Activated CD8-positive, alpha-beta T cell treated with anti-CD3 and anti-CD28 coated beads, Interleukin-2, amount 10 ng/mL, durations not matched to agents 7 days and 5 days (primary cell): ENCODE measurements at regions not wholly inside any gene's neighbourhood (a gene's known extent, or its start where the extent isn't known, plus 50 kb on each side); places are given as distances from the start of the nearest gene placed in this dataset.
"Not testable (repeated sequence)": the region's sequence is repeated elsewhere in the genome, so short reads cannot be mapped to it uniquely, and the experiment has no call there.

Source experiments
- ATAC-seq: fragments of 150-1000 bp; cut with Tn5 transposase; one replicate; pipeline ENCODE4 v1.10.0; 2021; ENCODE audit warnings: moderate library complexity
- CTCF ChIA-PET: fragments of 350-600 bp; sonication (Branson Sonifier 250); formaldehyde crosslinking; loops from one replicate; lab custom pipeline; 2021; ENCODE audit warnings: antibody characterized with exemption; lab: Charles Lee
- POLR2A ChIA-PET: fragments of 350-600 bp; sonication (Branson Sonifier 250); formaldehyde crosslinking; loops from one replicate; lab custom pipeline; 2021; ENCODE audit warnings: antibody characterized with exemption; lab: Charles Lee
- DNase-seq: peaks from one replicate; pipeline ENCODE4 v3.0.0-alpha.2; 2020
- H3K27ac Mint-ChIP-seq: one replicate; pipeline ENCODE4 v1.8.0; 2021; ENCODE audit warnings: mild to moderate bottlenecking, mixed read lengths
- H3K27me3 Mint-ChIP-seq: one replicate; pipeline ENCODE4 v1.8.0; 2021; ENCODE audit warnings: low read depth, mixed read lengths
- H3K36me3 Mint-ChIP-seq: one replicate; pipeline ENCODE4 v1.8.0; 2021; ENCODE audit warnings: low read depth, mixed read lengths
- H3K4me1 Mint-ChIP-seq: one replicate; pipeline ENCODE4 v1.8.0; 2021; ENCODE audit warnings: low read depth, mixed read lengths
- H3K4me3 Mint-ChIP-seq: one replicate; pipeline ENCODE4 v1.8.0; 2021; ENCODE audit warnings: mild to moderate bottlenecking, mixed read lengths
- H3K9me3 Mint-ChIP-seq: one replicate; pipeline ENCODE4 v1.8.0; 2022; ENCODE audit warnings: mixed read lengths; ENCODE audit not compliant: insufficient read depth

GRCh38 chrX:55908661-55909212 lies 191.2 kb downstream of the RRAGB start:
- ChIA-PET CTCF (interaction anchor here (0.7 to 2.0 kb wide), 12 partner anchors 11 to 1017 kb away, joined by 3 to 14 read pairs (median 4); partner anchors contain the start of genes MAGEH1, NBDY and RRAGB), POLR2A (interaction anchor here (1.3 kb wide), 1 partner anchor 420 kb away, joined by 6 read pairs; no protein-coding TSS in a partner anchor)
- Mint-ChIP-seq H3K27me3 (peaks cover 2% of the 10 kb centered on the region), H3K4me1 (peaks cover 16% of the 10 kb centered on the region), H3K27ac (peak overlapping the region; percentile 86), H3K4me3 (peak overlapping the region; percentile 88), H3K9me3 (no peaks in the 10 kb centered on the region), H3K36me3 (no peaks in the 10 kb centered on the region)
- peak; percentile 77 for ATAC-seq
- DNase-seq: peak; percentile 25

- CTCF ChIA-PET: interaction anchor here (0.7 to 1.4 kb wide), 2 partner anchors 11 to 84 kb away, joined by 3 to 4 read pairs; no protein-coding TSS in a partner anchor
- POLR2A ChIA-PET: no interaction called here
- DNase-seq (no peak), ATAC-seq (no peak)
- no peaks in the 10 kb centered on the region for H3K27me3 Mint-ChIP-seq
- H3K36me3 Mint-ChIP-seq: peaks cover 4% of the 10 kb centered on the region
- H3K4me3 Mint-ChIP-seq: no peak overlapping the region
- no peak overlapping the region for H3K27ac Mint-ChIP-seq
- H3K4me1 Mint-ChIP-seq: no peaks in the 10 kb centered on the region
- H3K9me3 Mint-ChIP-seq: peaks cover 10% of the 10 kb centered on the region
Measured at GRCh38 chrX:55919367-55920221, 202.0 kb downstream of the RRAGB start.

GRCh38 chrX:55924574-55924973 lies 207.0 kb downstream of the RRAGB start:
- no peak overlapping the region for H3K4me3 Mint-ChIP-seq
- H3K9me3 Mint-ChIP-seq: peaks cover 10% of the 10 kb centered on the region
- ATAC-seq (no peak), DNase-seq (no peak)
- CTCF ChIA-PET: no interaction called here
- H3K27me3 Mint-ChIP-seq: no peaks in the 10 kb centered on the region
- no peaks in the 10 kb centered on the region for H3K4me1 Mint-ChIP-seq
- POLR2A ChIA-PET: no interaction called here
- H3K36me3 Mint-ChIP-seq: no peaks in the 10 kb centered on the region
- no peak overlapping the region for H3K27ac Mint-ChIP-seq

GRCh38 chrX:55928529-55928928 lies 211.0 kb downstream of the RRAGB start:
- ATAC-seq, H3K27me3 Mint-ChIP-seq, CTCF ChIA-PET, H3K4me1 Mint-ChIP-seq, H3K36me3 Mint-ChIP-seq, H3K4me3 Mint-ChIP-seq, H3K9me3 Mint-ChIP-seq, DNase-seq, POLR2A ChIA-PET, H3K27ac Mint-ChIP-seq: not testable (repeated sequence)
